Activated CD4-positive, CD25-positive, alpha-beta regulatory T cell treated with anti-CD3 and anti-CD28 coated beads, Interleukin-2, amount 50 U/mL, for 16 hours (primary cell): ENCODE measurements at regions not wholly inside any gene's neighbourhood (a gene's known extent, or its start where the extent isn't known, plus 50 kb on each side); places are given as distances from the start of the nearest gene placed in this dataset.
"Not testable (repeated sequence)": the region's sequence is repeated elsewhere in the genome, so short reads cannot be mapped to it uniquely, and the experiment has no call there.

ENCODE experiments used
- DNase-seq: peaks from one replicate; pipeline ENCODE4 v3.0.0-alpha.2; 2020; ENCODE audit warnings: low read depth, low spot score

- DNase-seq, result no peak
These were observed 175.0 kb upstream of the TMEM132C start for GRCh38 chr12:128091951-128092382.

- no peak for DNase-seq
These were observed 168.2 kb upstream of the TMEM132C start for GRCh38 chr12:128098730-128099129.

- no peak for DNase-seq
These were observed 163.8 kb upstream of the TMEM132C start for GRCh38 chr12:128103152-128103551.

GRCh38 chr12:128109236-128109635 is 157.7 kb upstream of the TMEM132C start:
- no peak for DNase-seq

- no peak for DNase-seq
These were observed 157.3 kb upstream of the TMEM132C start for GRCh38 chr12:128109636-128110035.

GRCh38 chr12:128111333-128111732 is 155.6 kb upstream of the TMEM132C start:
- no peak for DNase-seq

GRCh38 chr12:128111951-128112350 is 155.0 kb upstream of the TMEM132C start:
- DNase-seq, result no peak

GRCh38 chr12:128113250-128113649 is 153.7 kb upstream of the TMEM132C start:
- DNase-seq, result not testable (repeated sequence)

- DNase-seq, result no peak
These were observed 152.5 kb upstream of the TMEM132C start for GRCh38 chr12:128114485-128114884.

GRCh38 chr12:128116537-128116936 is 150.4 kb upstream of the TMEM132C start:
- no peak for DNase-seq

- DNase-seq, result no peak
These were observed 146.9 kb upstream of the TMEM132C start for GRCh38 chr12:128120035-128120434.

- DNase-seq, result no peak
These were observed 145.5 kb upstream of the TMEM132C start for GRCh38 chr12:128121424-128121823.

GRCh38 chr12:128123096-128123495 is 143.9 kb upstream of the TMEM132C start:
- DNase-seq, result no peak

GRCh38 chr12:128131955-128132354 is 135.0 kb upstream of the TMEM132C start:
- no peak for DNase-seq

- DNase-seq, result no peak
These were observed 133.5 kb upstream of the TMEM132C start for GRCh38 chr12:128133321-128134073.

- DNase-seq, result no peak
These were observed 129.8 kb upstream of the TMEM132C start for GRCh38 chr12:128137140-128137539.

- DNase-seq, result no peak
These were observed 128.8 kb upstream of the TMEM132C start for GRCh38 chr12:128138125-128138524.

GRCh38 chr12:128140551-128140950 is 126.4 kb upstream of the TMEM132C start:
- DNase-seq, result no peak

- DNase-seq, result no peak
These were observed 116.0 kb upstream of the TMEM132C start for GRCh38 chr12:128150961-128151360.

GRCh38 chr12:128155571-128155970 is 111.4 kb upstream of the TMEM132C start:
- no peak for DNase-seq

- DNase-seq, result no peak
These were observed 103.9 kb upstream of the TMEM132C start for GRCh38 chr12:128163086-128163485.

- DNase-seq, result no peak
These were observed 102.4 kb upstream of the TMEM132C start for GRCh38 chr12:128164533-128164932.

- no peak for DNase-seq
These were observed 101.6 kb upstream of the TMEM132C start for GRCh38 chr12:128165387-128165786.

- no peak for DNase-seq
These were observed 98.7 kb upstream of the TMEM132C start for GRCh38 chr12:128168273-128168672.
